Peyer's patch (tissue), 4 donors: ENCODE measurements at regions not wholly inside any gene's neighbourhood (a gene's known extent, or its start where the extent isn't known, plus 50 kb on each side); places are given as distances from the start of the nearest gene placed in this dataset.

Experiments
- DNase-seq, 3 donors: peaks; one replicate each; pipeline ENCODE4 v3.0.0-alpha.2; 2017 to 2019
- H3K27ac ChIP-seq, 4 donors: fragments of 200-600 bp; sonication (generic); one replicate each; pipeline ENCODE4 v1.5.1; 2016 to 2019
- H3K27me3 ChIP-seq, 2 donors: fragments of 200-600 bp; sonication (generic); one replicate each; pipeline ENCODE4 v1.5.1; 2019
- H3K36me3 ChIP-seq, 3 donors: fragments of 200-600 bp; sonication (generic); one replicate each; pipeline ENCODE4 v1.5.1; 2016 to 2019
- H3K4me1 ChIP-seq, 4 donors: fragments of 200-600 bp; sonication (generic); one replicate each; pipeline ENCODE4 v1.5.1; 2016 to 2019
- H3K4me3 ChIP-seq, 4 donors: fragments of 200-600 bp; sonication (generic); 1 replicate in 3 of 4; 2 replicates in 1 of 4; pipeline ENCODE4 v1.5.1; 2016 to 2019; ENCODE audit warnings: mild to moderate bottlenecking in 1 of 4
- H3K9me3 ChIP-seq, 4 donors: fragments of 200-600 bp; sonication (generic); one replicate each; pipeline ENCODE4 v1.5.1; 2016 to 2019; ENCODE audit warnings: mild to moderate bottlenecking in 1 of 4
- CTCF ChIP-seq, 6 experiments: fragments of 450-650 bp in 4 of 6; fragments of 200-600 bp in 2 of 6; sonication (generic) in 1 of 6; IDR thresholded peaks; one replicate each; pipeline ENCODE4 v1.5.1; 2017 to 2019; ENCODE audit warnings: antibody characterized with exemption in 6 of 6, mild to moderate bottlenecking in 3 of 6, moderate library complexity in 1 of 6
- POLR2A ChIP-seq, 2 donors: fragments of 450-650 bp; IDR thresholded peaks; one replicate each; pipeline ENCODE4 v1.5.1; 2017; ENCODE audit warnings: antibody characterized with exemption in 2 of 2, mild to moderate bottlenecking in 2 of 2, moderate library complexity in 2 of 2

GRCh38 chr7:10210000-10210399 is 763.7 kb upstream of the PHF14 start:
- H3K4me1 ChIP-seq, result no peaks in the 10 kb centered on the region
- H3K4me3 ChIP-seq, result no peak overlapping the region
- H3K36me3 ChIP-seq, result no peaks in the 10 kb centered on the region
- TF ChIP-seq POLR2A (IDR thresholded peaks at IDR 0.05), result no peak
- TF ChIP-seq CTCF (IDR thresholded peaks at IDR 0.05), result no peak
- H3K9me3 ChIP-seq, result peaks cover 0 to 5% (median 0%) of the 10 kb centered on the region in 4 donors
- H3K27me3 ChIP-seq, result no peaks in the 10 kb centered on the region
- DNase-seq, result no peak
- H3K27ac ChIP-seq, result no peak overlapping the region

- peaks cover 0 to 5% (median 0%) of the 10 kb centered on the region in 4 donors for H3K9me3 ChIP-seq
- no peaks in the 10 kb centered on the region for H3K4me1 ChIP-seq
- no peak overlapping the region for H3K4me3 ChIP-seq
- H3K36me3 ChIP-seq, result no peaks in the 10 kb centered on the region
- H3K27me3 ChIP-seq, result no peaks in the 10 kb centered on the region
- TF ChIP-seq POLR2A (IDR thresholded peaks at IDR 0.05), result no peak
- no peak for TF ChIP-seq CTCF (IDR thresholded peaks at IDR 0.05)
- no peak overlapping the region for H3K27ac ChIP-seq
- no peak for DNase-seq
These were observed 762.7 kb upstream of the PHF14 start for GRCh38 chr7:10211016-10211415.

- no peak for TF ChIP-seq POLR2A (IDR thresholded peaks at IDR 0.05)
- TF ChIP-seq CTCF (IDR thresholded peaks at IDR 0.05), result no peak
- DNase-seq, result no peak
- H3K27ac ChIP-seq, result no peak overlapping the region
These were observed 761.8 kb upstream of the PHF14 start for GRCh38 chr7:10211861-10212260.

GRCh38 chr7:10212649-10213048 is 761.0 kb upstream of the PHF14 start:
- peaks cover 0 to 8% (median 0%) of the 10 kb centered on the region in 4 donors for H3K9me3 ChIP-seq
- no peak for TF ChIP-seq CTCF (IDR thresholded peaks at IDR 0.05)
- no peak for TF ChIP-seq POLR2A (IDR thresholded peaks at IDR 0.05)
- H3K27me3 ChIP-seq, result no peaks in the 10 kb centered on the region
- H3K4me1 ChIP-seq, result no peaks in the 10 kb centered on the region
- H3K36me3 ChIP-seq, result no peaks in the 10 kb centered on the region
- no peak for DNase-seq
- no peak overlapping the region for H3K4me3 ChIP-seq
- no peak overlapping the region for H3K27ac ChIP-seq

More at GRCh38 chr7:10211861-10212260, 761.8 kb upstream of the PHF14 start:
- Histone ChIP-seq H3K4me1 (no peaks in the 10 kb centered on the region), H3K36me3 (no peaks in the 10 kb centered on the region), H3K27me3 (no peaks in the 10 kb centered on the region), H3K9me3 (peaks cover 0 to 5% (median 0%) of the 10 kb centered on the region in 4 donors), H3K4me3 (no peak overlapping the region)

GRCh38 chr7:10216462-10216861 is 757.2 kb upstream of the PHF14 start:
- no peak overlapping the region for H3K27ac ChIP-seq
- no peaks in the 10 kb centered on the region for H3K36me3 ChIP-seq
- H3K27me3 ChIP-seq, result no peaks in the 10 kb centered on the region
- TF ChIP-seq POLR2A (IDR thresholded peaks at IDR 0.05) (no peak), CTCF (IDR thresholded peaks at IDR 0.05) (no peak)
- peaks cover 0 to 8% (median 0%) of the 10 kb centered on the region in 4 donors for H3K9me3 ChIP-seq
- H3K4me3 ChIP-seq, result no peak overlapping the region
- no peaks in the 10 kb centered on the region for H3K4me1 ChIP-seq
- no peak for DNase-seq

GRCh38 chr7:10221084-10221483 is 752.6 kb upstream of the PHF14 start:
- Histone ChIP-seq H3K27ac (no peak overlapping the region), H3K4me1 (no peaks in the 10 kb centered on the region), H3K4me3 (no peak overlapping the region), H3K9me3 (peaks cover 0 to 7% (median 0%) of the 10 kb centered on the region in 4 donors), H3K36me3 (no peaks in the 10 kb centered on the region), H3K27me3 (no peaks in the 10 kb centered on the region)
- TF ChIP-seq CTCF (IDR thresholded peaks at IDR 0.05) (no peak), POLR2A (IDR thresholded peaks at IDR 0.05) (no peak)
- no peak for DNase-seq
